GM18861 (cell line): ENCODE measurements at regions not wholly inside any gene's neighbourhood (a gene's known extent, or its start where the extent isn't known, plus 50 kb on each side); places are given as distances from the start of the nearest gene placed in this dataset.

Experiments used
- ATAC-seq: cut with Tn5 transposase; IDR thresholded peaks from one replicate; pipeline ENCODE4 v1.9.1; 2021; ENCODE audit not compliant: unreplicated experiment

- no peak for ATAC-seq
These were observed 57.7 kb upstream of the F3 start for GRCh38 chr1:94599095-94599813.

- ATAC-seq: no peak
These were observed 56.1 kb upstream of the F3 start for GRCh38 chr1:94597701-94598100.

GRCh38 chr1:94596260-94596659 lies 54.7 kb upstream of the F3 start:
- ATAC-seq: no peak

- ATAC-seq: no peak
These were observed 54.1 kb upstream of the F3 start for GRCh38 chr1:94595658-94596057.

- no peak for ATAC-seq
These were observed 52.1 kb upstream of the F3 start for GRCh38 chr1:94593611-94594010.

GRCh38 chr1:94592571-94592920 lies 51.0 kb upstream of the F3 start:
- no peak for ATAC-seq

- no peak for ATAC-seq
These were observed 50.4 kb upstream of the F3 start for GRCh38 chr1:94591823-94592570.
